Gastroesophageal sphincter (tissue), 3 donors: ENCODE measurements at regions not wholly inside any gene's neighbourhood (a gene's known extent, or its start where the extent isn't known, plus 50 kb on each side); places are given as distances from the start of the nearest gene placed in this dataset.

Experiments
- CTCF ChIP-seq, 4 experiments: fragments of 200-600 bp in 2 of 4; fragments of 450-650 bp in 2 of 4; sonication (generic) in 1 of 4; IDR thresholded peaks; one replicate each; pipeline ENCODE4 v1.5.1; 2017 to 2019; ENCODE audit warnings: antibody characterized with exemption in 4 of 4, mild to moderate bottlenecking in 2 of 4, moderate library complexity in 2 of 4
- EP300 ChIP-seq: sonication (generic); formaldehyde crosslinking; IDR thresholded peaks from one replicate; pipeline ENCODE4 v1.6.1; 2017; ENCODE audit warnings: antibody characterized with exemption, mild to moderate bottlenecking
- POLR2A ChIP-seq, 2 donors: fragments of 450-650 bp; IDR thresholded peaks; one replicate each; pipeline ENCODE4 v1.6.1; 2017; ENCODE audit warnings: antibody characterized with exemption in 2 of 2, mild to moderate bottlenecking in 2 of 2, moderate library complexity in 1 of 2
- POLR2AphosphoS5 ChIP-seq: sonication (generic); formaldehyde crosslinking; IDR thresholded peaks from one replicate; pipeline ENCODE4 v1.6.1; 2017; ENCODE audit warnings: antibody characterized with exemption

- no peak for TF ChIP-seq CTCF (IDR thresholded peaks at IDR 0.05)
- TF ChIP-seq EP300 = no peak
- no peak for TF ChIP-seq POLR2A (IDR thresholded peaks at IDR 0.05)
- TF ChIP-seq POLR2AphosphoS5 = no peak
Measured at GRCh38 chr13:112248862-112249592, 127.1 kb upstream of the SPACA7 start.
